ENCODE measurements at regions not wholly inside any gene's neighbourhood (a gene's known extent, or its start where the extent isn't known, plus 50 kb on each side); places are given as distances from the start of the nearest gene placed in this dataset.
"Not testable (repeated sequence)": the region's sequence is repeated elsewhere in the genome, so short reads cannot be mapped to it uniquely, and the experiment has no call there.

DNA sequence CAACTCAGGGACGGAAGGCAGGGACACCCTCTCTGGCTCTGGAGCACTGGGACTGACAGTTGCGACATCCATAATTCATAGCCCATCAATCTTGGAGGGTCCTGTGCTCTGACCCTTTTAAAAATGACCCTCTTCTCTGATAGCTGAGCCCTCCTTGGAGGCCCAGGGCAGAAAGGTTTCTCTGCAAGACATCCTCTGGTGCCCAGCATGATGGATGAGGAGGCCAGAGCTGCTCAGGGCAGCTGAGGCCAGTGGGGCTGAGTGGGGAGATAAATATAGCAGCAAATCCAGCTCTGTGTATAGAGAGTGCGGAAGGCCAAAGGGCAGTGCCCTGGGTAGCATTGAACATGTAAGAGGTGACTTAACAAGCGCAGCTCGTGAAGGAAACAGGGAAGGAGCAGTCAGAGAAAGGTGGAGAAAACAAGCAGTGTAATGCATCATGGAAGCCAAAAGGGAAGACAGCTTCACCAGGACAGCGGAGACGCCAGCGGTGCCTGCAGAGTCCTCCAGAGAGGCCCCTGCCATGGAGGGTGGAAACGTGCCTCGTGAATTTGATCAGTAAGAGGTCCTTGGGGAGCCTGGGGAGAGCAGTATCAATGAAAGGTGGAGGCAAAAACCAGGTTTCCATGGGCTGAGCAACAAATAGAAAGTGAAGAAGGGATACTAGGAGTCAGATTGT is 50.4 kb upstream of the FMOD start:
- FAIRE-seq (no peak), DNase-seq (ENCODE audit: low spot score in 2 of 2) (no peak)

DNA sequence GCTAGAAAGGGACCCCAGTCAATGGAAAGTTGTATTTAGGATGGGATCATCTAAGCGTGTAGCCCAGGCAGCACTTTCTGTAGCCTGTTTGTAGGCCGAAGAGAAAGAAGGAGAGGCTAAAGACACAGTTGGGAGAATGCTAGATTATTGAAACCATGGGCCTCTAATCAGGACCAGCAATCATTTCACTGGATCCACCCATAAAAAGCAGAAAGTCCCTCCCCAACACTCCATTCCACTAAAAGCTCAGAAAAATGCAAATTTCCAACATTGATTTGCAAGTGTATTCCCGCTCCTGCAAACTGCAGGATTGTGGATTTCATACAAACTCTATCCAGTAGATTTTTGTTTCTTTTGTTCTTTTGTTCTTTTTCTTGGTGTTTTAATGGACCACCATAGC is 51.2 kb upstream of the FMOD start:
- DNase-seq (ENCODE audit: low spot score in 2 of 2) (no peak), FAIRE-seq (no peak)

DNA sequence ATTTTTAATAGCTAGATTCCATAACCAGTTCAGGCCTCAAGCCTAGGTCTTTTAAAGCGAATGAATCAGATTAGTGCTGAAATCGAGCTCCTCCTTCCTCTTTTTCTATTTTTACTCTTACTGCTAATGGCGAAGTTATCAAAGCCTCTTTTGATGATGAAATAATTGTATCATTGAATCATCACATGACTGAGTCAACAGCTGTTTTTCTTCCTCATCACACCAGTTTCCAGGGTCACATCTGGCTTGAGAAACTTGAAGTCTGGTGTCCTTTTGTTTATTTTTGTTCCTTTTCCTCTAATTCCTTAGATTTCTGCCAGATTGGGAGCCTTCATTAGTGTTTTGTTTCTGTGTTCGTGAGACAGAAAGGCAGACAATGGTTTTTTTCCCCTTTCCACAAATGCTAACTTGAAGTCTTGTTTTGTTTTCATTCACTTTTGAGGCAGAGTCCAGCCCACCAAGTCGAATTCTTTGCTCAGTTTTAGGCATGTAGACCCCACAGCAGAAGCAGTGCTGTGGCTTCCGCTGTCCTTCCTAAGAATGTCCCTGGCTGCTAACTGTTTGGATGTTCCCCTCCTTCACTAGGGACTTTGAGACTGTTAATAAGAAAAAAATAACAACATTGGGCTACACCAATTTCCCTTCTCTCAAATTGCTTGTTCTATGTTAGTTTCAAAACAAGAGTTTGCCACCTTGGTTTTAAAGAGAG is 51.9 kb upstream of the FMOD start:
- no peak for FAIRE-seq
- DNase-seq (ENCODE audit: low spot score in 2 of 2) = peak; percentile 11 to 31

DNA sequence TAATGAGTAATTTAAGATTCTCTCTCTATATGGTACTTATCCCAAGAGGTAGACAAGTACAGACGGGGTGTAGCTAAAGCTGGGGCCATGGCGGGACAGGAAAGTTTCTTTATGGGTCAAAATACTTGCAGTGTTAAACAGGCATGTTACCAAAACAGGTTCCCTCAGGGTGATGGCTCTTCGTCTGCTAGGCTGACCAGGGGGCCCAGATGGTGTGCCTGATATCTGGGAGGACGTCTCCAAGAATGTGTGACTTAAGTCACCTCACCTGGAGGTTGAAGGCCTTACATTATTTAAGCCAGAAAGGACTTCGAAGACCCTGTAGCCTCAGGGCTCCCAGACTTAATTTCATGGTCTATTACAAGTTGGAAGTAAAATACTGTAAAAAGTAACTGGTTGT is 52.7 kb upstream of the FMOD start:
- FAIRE-seq = no peak
- no peak for DNase-seq (ENCODE audit: low spot score in 2 of 2)

DNA sequence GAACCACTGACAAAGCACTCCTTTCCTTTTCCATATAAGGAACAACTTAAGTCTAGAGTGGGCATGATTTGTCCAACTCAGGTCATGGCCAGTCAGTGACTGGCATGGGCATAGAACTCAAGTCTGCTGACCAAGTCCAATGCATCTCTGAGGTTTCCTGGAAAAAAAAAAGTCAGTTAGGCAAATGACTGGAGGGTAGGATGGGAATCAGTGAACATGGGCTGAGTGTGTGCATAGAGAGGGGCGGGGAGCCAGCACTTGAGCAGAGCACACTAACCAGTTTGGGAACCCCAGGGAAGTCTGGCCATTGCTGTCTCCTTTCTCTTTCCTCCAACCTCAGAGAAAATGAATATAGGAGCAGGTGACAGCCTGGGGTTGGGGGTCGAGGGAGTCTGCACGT is 53.6 kb upstream of the FMOD start:
- DNase-seq (ENCODE audit: low spot score in 2 of 2) = no peak
- FAIRE-seq = no peak

DNA sequence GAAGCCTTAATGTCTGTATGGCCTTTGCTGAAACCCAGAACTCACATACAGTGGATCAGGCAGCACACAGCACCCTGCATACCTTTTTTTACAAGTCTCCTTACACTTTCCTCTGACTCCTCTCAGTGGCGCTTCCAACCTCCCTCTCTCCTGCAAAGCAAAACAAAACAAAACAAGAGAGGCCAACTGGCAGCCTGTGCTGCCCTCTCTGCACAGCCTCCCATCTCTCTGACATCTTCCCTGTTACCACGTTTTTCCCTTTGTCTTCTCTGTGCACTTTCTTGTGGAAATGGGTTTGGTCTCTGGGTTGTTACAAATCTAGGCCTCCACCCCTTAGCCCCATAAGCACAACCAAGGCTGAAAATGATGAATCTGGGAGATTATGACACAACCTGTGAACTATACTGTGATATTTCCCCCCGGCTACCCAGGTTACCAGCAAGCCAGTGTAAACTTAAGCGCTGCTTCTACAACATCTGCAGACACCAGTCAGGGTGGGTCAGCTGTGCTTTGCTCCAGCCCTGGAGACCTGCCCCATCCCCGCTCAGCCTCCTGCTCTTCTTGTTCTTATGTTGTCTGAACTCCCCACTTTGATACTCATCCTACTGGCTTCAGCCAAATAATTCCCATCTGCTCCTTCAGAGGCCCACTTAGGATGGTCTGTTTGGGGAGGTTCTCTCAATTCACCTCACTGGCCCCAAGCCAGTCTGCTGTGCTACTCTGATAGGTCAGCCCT is 54.9 kb upstream of the FMOD start:
- FAIRE-seq = no peak
- no peak for DNase-seq (ENCODE audit: low spot score in 2 of 2)

DNA sequence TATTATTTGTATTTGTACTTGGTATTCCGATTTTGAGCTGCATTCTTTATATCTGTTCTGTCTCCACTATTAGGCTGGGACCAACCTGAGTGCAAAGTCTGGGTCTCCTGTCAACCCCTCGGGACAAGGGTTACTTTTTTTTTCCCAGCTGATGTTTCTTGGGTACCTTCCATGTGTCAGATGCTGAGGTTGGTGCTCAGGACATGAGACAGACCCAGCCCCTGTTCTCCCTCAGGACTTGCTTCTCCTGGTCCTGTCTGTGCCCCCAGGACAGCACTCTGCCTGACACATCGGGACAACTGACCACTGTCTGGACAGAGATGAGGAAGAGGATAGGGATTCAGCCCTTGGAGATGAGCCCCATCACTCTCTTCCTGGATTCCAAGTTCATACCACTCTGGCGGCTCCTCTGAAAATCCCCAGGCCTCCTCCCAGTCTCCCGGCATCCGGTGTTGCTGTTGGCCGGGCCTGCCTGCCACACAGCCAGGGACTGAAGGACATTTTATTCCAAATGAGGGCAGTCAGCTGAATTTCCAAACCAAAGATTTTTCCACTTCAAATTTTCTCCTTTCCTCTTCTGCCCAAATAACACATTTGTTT is 55.6 kb upstream of the FMOD start:
- no peak for DNase-seq (ENCODE audit: low spot score in 2 of 2)
- no peak for FAIRE-seq

DNA sequence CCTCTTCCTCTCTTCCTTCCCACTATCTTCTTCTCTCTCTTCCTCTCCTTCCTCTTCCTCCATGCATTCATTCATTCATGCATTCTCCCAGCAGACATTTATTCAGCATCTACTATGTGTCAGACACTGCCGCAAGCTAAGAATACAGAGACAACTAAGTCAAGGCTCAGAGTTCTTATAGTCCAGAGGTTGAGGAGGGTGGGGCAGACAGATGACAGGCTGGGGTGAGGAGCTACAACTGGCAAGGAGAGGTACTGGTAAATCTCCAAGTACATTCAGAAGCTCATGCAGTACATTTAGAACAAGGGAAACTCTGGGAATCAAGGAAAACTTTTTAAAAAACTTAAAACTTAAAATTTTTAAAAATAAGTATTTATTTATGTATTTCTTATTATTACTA is 56.4 kb upstream of the FMOD start:
- DNase-seq (ENCODE audit: low spot score in 2 of 2) = no peak
- FAIRE-seq = no peak

DNA sequence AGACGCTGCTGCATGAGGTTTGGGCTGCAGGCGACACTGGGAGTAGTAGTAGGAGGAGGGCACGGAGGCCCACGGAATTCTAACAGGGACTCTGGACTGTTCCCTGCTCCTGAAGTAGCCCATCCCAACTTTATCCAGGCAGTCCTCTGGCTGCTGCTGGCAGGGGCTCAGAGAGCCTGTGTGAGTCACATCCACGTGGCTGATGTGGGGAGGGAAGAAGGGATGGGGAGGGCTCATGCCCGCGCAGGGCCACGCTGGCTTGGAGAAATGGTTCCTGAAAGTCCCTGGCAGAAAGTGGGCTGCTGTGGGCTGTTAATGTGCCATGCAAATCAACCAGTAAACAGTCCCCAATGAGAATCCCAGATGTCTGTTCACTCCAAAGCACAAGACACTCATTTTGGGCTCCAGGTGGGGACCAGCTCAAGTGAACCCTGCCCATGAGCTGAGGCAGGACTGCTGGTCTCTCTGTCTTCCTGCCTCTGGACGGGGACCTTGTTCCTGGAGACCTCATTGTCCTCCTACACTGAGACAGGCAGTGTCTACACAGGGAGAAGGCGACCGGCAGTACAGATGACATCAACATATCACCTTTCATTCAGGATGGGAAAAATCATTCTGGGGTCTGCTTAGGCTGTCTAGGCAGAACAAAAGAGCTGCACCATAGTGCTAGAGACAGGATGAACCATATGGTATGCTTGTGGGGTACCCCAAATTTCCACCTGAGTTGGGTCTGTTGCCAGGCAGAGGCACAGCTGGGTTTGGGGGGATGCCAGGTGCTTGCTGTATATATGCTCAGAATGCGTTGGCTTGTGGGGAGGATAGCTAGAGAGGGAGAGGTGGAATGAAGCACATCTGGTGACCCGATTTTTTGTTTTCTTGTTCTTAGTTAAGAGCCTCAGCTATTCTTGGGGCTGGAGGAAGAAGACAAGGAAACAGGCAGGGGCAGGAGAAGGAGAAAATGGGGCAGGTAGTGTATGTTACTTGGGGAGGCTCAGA is 57.9 kb upstream of the FMOD start:
- FAIRE-seq (no peak), DNase-seq (ENCODE audit: low spot score in 2 of 2) (peak; percentile 14 to 45)

DNA sequence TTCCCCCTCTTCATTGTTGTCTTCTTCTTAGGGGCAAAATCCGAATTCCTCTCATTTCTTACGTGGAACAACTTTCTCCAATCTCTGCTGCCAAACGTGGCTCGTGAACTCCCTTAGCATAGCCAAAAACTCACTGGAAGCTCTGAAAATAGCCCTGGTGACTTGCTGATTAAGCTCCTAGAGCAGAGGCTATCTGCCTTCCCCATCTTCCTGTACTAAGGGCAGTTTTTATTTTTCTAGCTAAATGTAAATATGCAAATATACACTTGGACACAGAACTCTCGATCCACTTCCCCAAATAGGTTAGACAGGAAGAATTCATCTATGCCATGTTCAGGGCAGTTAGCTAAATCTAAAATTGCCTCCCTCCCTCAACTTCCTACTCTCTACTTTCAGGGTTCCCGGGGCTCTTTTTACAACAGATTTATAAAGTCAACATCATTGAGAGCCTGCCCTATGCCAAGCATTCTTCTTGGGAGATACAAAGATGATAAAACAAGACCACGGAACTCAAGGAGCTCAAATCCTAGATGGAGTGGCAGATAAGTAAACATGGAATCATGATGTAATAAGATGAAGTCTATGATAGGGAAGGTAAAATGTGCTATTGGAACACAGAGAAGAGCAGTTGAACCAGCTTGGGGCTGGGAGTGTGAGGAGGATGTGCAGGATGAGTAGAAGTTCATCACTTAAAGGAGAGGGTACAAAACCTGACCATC is 59.4 kb upstream of the FMOD start:
- DNase-seq (ENCODE audit: low spot score in 2 of 2) (no peak), FAIRE-seq (no peak)

DNA sequence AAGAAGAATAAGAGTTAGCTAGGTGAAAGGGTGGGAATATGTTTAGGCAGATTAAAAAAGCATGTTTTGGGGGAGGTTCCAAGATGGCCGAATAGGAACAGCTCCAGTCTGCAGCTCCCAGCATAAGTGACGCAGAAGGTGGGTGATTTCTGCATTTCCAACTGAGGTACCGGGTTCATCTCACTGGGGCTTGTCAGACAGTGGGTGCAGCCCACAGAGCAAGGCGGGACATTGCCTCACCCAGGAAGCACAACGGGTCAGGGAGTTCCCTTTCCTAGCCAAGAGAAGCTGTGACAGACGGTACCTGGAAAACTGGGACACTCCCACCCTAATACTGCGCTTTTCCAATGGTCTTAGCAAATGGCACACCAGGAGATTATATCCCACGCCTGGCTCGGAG is 60.5 kb upstream of the FMOD start:
- FAIRE-seq = not testable (repeated sequence)

DNA sequence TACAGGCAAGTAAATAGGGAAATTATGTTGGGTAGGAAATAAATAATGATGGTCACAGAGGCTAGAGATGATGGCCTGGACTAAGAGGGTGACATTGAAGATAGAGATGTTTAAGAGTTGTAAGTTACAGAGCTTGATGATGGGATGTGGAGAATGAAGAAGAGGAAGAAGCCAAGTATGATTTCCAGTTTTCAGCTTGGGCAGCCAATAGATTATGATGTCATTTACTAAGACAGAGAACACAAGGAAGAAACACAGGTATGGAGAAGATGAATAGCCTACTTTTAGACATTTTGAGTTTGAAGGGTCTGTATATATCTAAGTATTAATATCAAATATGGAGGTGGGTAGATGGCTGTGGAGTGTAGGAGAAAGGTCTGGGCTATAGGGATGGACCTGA is 56.0 kb upstream of the PRELP start:
- no peak for DNase-seq (ENCODE audit: low spot score in 2 of 2)
- no peak for FAIRE-seq

More for the DNA sequence above, 60.5 kb upstream of the FMOD start:
- DNase-seq (ENCODE audit: low spot score in 2 of 2) = not testable (repeated sequence)

DNA sequence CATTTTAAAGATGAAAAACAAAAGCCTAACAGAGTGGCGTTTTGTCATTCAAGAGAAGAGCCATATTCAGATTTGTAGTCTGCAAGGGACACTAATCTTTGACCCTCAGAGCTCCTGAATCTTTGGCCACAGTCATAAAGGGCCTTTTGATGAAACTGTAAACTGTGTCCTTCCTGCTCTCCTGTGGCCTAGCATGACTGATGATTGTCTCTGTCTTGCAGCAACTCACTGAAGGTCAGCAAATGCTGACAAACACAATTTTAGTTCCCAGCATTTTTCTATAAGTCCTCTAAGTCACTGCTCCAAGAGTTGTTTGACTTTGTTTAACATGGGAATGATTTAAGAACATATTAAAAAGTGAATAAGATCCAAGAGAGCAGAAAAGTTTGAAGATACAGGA is 55.3 kb upstream of the PRELP start:
- no peak for FAIRE-seq
- DNase-seq (ENCODE audit: low spot score in 2 of 2) = no peak

DNA sequence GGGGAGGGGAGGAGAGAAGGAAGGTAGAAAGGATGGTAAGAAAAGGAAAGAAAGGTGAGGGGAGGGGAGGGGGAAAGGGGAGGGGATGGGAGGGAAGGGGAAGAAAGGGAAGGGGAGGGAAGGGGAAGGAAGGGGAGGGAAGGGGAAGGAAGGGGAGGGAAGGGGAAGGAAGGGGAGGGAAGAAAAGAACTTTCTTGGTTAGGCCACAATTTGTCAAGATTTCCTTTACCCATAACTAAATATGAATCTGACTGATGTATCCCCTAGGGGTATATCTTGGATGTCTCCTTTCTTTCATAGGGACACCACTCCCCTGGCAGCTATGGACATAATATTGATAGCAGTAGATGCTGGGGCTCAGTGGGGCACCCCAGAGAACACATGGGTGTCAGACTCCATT is 54.4 kb upstream of the PRELP start:
- no peak for DNase-seq (ENCODE audit: low spot score in 2 of 2)
- no peak for FAIRE-seq

DNA sequence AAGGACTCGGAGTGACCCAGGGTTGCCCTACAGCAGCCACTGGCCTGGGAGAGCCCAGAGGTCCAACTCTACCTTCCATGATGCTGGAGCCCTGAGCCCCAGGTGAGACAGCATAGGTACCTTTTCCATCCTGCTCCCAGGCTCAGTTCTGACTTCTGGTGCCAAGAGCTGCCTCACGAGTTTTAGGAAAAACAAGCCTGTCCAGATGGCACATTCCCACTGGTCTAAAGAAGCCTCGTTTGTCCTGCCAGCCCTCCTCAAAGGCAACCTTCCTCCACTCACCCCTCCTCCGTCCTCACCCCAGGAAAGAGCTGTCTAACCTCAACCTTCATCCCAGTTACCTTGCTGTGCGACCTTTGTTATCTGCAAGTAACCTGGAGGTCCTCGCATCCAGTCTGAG is 53.5 kb upstream of the PRELP start:
- DNase-seq (ENCODE audit: low spot score in 2 of 2) (no peak), FAIRE-seq (no peak)

DNA sequence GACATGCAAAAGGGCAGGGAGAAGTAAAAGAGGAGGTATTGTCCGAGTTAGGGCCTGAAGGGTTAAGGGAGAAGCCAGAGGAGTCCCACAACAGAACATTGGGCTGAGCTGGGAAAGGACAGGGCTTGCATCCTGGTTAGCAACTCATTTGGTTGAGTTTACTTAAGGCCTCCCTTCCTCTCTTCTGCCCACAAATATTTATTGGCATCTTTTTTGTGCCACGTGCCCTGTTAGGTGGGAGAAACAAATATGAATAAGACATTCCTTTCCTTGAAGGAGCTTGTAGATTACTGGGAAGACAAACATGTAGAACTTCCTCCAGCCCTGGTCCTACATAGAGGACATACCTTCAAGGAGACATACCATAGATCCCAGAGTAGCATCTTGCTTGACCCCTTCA is 53.0 kb upstream of the PRELP start:
- no peak for DNase-seq (ENCODE audit: low spot score in 2 of 2)
- no peak for FAIRE-seq

DNA sequence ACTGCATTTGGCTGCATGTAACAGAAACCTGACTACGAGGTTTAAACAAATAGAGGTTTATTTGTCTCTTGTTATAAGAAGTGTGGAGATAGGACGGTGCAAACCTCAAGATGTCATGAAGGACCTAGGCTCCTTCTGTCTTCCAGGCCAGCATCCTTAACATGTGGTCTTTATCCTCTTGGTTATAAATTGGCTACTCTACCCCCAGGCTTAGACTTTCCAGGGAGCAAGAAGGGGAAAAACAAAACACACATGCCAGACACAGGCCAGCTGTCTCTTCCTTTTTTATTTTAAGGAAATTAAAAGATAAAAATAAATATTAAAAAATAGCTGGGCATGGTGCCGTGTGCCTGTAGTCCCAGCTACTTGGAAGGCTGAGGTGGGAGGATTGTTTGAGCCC is 51.3 kb upstream of the PRELP start:
- no peak for FAIRE-seq
- DNase-seq (ENCODE audit: low spot score in 2 of 2) = no peak

DNA sequence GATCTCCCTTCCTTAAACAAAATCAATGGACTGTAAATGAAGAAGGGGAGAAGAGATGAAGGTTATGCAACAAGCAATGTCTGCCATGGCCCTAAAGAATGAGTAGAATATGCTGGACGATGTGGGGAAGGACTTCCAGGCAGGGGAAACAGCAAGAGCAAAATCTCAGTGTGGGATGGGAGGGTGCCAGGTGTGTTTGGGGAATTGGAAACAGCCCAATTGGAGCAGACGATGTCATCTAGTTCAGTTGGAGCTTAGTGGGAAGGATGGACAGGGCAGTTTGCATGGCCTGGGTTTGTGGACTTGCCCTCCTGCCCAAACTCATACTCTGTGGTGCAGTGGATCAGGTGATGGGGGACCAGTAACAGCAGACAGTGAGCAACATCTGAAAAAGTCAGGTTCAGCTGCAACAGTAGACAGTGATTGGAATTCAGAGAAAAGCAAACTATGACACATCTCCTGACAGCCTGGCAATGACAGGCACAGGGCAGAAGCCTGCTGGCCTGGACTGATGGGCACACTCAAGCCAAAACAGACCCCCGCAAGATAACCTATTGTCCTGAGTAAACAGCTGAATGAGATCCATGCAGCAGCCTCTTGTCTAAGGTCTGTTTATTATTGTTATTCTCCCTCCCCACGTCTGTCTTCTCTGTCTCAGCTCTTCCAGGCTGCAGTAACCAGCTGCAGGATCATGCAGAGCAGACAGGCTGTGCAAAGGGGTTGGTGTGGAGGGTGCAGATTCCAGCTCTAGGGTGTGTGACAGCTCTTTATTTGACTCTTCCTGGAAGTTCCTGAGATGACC is 50.5 kb upstream of the PRELP start:
- no peak for DNase-seq (ENCODE audit: low spot score in 2 of 2)
- no peak for FAIRE-seq

DNA sequence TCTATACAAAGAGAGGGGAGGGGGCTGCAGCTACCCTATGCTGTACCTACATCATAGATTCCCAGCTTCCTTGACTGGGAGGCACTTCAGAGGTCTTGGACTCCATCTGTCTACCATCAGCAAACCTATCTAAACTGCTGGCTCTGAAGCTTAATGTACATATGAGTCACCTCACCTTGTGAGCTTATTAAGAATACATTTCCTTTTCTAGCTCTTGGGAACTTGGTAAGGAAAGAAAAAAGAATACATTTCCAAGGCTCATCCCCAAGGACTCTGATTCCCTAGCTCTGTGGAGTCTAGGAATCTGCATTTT is 50.0 kb upstream of the PRELP start:
- no peak for FAIRE-seq
- DNase-seq (ENCODE audit: low spot score in 2 of 2) = no peak
